Glomerular visceral epithelial cell (primary cell): ENCODE measurements at regions not wholly inside any gene's neighbourhood (a gene's known extent, or its start where the extent isn't known, plus 50 kb on each side); places are given as distances from the start of the nearest gene placed in this dataset.
"Not testable (repeated sequence)": the region's sequence is repeated elsewhere in the genome, so short reads cannot be mapped to it uniquely, and the experiment has no call there.

Source experiments
- DNase-seq: peaks from one replicate; pipeline ENCODE4 v3.0.0-alpha.2; 2016; ENCODE audit errors: extremely low spot score

- no peak for DNase-seq
These were observed 59.2 kb upstream of the CSNK1A1L start for GRCh38 chr13:37164635-37165034.

GRCh38 chr13:37163641-37164265 lies 58.3 kb upstream of the CSNK1A1L start:
- no peak for DNase-seq

- no peak for DNase-seq
These were observed 53.0 kb upstream of the CSNK1A1L start for GRCh38 chr13:37158481-37158880.

GRCh38 chr13:37155613-37156097 lies 50.2 kb upstream of the CSNK1A1L start:
- DNase-seq, result not testable (repeated sequence)
